ENCODE measurements at regions not wholly inside any gene's neighbourhood (a gene's known extent, or its start where the extent isn't known, plus 50 kb on each side); places are given as distances from the start of the nearest gene placed in this dataset.
"Not testable (repeated sequence)": the region's sequence is repeated elsewhere in the genome, so short reads cannot be mapped to it uniquely, and the experiment has no call there.

DNA sequence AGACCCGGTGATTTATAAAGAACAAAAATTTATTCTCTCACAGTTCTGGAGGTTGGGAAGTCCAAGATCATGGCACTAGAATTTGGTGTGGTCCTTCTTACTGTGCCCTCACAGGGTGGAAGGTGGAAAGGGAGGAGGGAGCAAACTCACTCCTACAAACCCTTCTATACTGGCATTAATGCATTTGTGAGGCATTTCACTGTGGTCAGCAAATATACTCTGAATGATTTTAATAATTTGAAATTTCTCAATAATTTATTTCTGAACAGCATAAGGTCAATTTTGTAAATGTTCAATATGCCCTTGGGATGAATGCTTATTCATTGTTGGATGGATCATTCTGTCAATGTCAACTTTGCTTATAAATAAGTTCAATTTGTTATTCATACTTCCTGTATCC, 120.6 kb downstream of the GATA6 start:
- H3K9me3 ChIP-seq: peaks cover 0 to 2% (median 0%) of the 10 kb centered on the region in 4 donors
- H3K27ac ChIP-seq: no peak overlapping the region
- H3K4me3 ChIP-seq: no peak overlapping the region
- WGBS (ENCODE audit: insufficient coverage, low coverage, low lambda C conversion rate, missing lambda C conversion rate): 92% methylated on average over 1 of the region's 1 CpG
- no peak for ATAC-seq
- peaks cover 0 to 14% (median 3%) of the 10 kb centered on the region in 4 donors for H3K4me1 ChIP-seq
- intact Hi-C loops (cut with DNase I): no loop called here
- no peaks in the 10 kb centered on the region for H3K27me3 ChIP-seq
- H3K36me3 ChIP-seq: no peaks in the 10 kb centered on the region
- TF ChIP-seq POLR2A (IDR thresholded peaks at IDR 0.05): no peak
- TF ChIP-seq, protein P1, sequence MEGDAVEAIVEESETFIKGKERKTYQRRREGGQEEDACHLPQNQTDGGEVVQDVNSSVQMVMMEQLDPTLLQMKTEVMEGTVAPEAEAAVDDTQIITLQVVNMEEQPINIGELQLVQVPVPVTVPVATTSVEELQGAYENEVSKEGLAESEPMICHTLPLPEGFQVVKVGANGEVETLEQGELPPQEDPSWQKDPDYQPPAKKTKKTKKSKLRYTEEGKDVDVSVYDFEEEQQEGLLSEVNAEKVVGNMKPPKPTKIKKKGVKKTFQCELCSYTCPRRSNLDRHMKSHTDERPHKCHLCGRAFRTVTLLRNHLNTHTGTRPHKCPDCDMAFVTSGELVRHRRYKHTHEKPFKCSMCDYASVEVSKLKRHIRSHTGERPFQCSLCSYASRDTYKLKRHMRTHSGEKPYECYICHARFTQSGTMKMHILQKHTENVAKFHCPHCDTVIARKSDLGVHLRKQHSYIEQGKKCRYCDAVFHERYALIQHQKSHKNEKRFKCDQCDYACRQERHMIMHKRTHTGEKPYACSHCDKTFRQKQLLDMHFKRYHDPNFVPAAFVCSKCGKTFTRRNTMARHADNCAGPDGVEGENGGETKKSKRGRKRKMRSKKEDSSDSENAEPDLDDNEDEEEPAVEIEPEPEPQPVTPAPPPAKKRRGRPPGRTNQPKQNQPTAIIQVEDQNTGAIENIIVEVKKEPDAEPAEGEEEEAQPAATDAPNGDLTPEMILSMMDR (IDR thresholded peaks at IDR 0.05): no peak
- no peak for DNase-seq

DNA sequence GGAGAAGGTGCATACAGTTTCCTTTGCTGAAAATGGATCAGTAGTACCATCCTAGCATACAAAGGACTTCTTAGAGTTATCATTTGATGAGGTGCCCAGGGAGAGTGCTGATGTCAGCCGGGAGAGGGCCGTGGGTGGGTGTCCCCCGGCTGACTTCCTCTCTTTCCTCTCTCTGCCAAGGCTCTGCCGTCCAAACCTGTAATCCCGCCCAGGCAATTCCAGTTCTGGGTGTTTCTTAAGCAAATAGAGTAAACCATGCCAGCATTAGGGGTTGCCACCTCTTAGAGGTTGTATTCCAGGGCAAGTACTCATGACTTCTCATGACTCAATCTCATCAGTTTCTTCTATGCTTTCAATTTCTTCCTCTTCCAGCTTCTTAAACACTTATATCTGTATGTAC, 117.2 kb downstream of the GATA6 start:
- WGBS (ENCODE audit: insufficient coverage, low coverage, low lambda C conversion rate, missing lambda C conversion rate): 18% methylated on average over 2 of the region's 5 CpGs
- intact Hi-C loops (cut with DNase I): no loop called here
- DNase-seq: peak; percentile 69 to 80 (median 77)

DNA sequence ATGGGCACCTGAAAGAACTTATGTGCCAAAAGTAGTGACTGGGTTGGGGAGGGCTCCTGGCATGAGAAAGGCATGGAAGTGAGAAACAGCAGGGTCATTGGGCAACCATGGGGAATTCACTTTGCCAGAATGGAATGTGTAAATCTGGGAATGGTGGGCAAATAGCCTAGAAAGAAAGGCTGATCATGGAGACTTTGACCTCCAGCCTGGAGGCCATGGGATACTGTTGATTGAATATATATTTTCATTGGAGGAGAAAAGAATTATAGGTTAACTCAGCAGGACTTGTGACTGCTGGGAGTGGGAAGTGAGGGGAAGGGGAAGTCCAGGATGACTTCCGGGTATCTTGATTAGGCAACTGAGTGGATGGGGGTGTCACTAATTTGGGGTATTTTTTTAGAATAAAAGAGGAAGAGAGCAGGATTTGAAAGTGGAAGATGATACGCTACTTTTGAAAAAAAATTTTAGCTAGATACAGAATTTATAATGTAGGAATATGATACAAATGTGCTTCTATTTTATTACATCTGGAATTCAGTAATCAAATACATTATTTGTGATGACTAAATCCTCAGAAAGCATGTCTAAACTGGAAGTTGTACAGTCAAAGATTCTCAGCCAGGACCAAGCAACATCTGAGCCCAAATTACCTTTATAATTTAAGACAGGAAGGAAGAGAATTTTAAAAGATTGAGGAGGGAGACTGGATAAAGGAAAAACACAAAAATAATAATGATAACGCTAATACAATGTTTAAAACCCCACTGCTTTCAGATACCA, 116.2 kb downstream of the GATA6 start:
- Histone ChIP-seq H3K9me3 (peaks cover 0 to 2% (median 0%) of the 10 kb centered on the region in 4 donors), H3K4me3 (no peak overlapping the region), H3K27ac (peak overlapping the region in 2 of 3 donors; percentile 39 to 47), H3K4me1 (peaks cover 0 to 17% (median 3%) of the 10 kb centered on the region in 4 donors), H3K27me3 (no peaks in the 10 kb centered on the region), H3K36me3 (no peaks in the 10 kb centered on the region)
- intact Hi-C loops (cut with DNase I): no loop called here
- peak in 2 of 3 donors; percentile 41 to 60 for DNase-seq
- peak; percentile 57 to 81 (median 70) for ATAC-seq
- 32% methylated on average over 3 of the region's 3 CpGs for WGBS (ENCODE audit: insufficient coverage, low coverage, low lambda C conversion rate, missing lambda C conversion rate)
- no peak for TF ChIP-seq POLR2A (IDR thresholded peaks at IDR 0.05)
- TF ChIP-seq, protein P1 (IDR thresholded peaks at IDR 0.05): no peak

More for the DNA sequence above, 117.2 kb downstream of the GATA6 start:
- Histone ChIP-seq H3K36me3 (no peaks in the 10 kb centered on the region), H3K9me3 (peaks cover 0 to 2% (median 0%) of the 10 kb centered on the region in 4 donors), H3K4me1 (peaks cover 0 to 17% (median 3%) of the 10 kb centered on the region in 4 donors), H3K27ac (peak overlapping the region; percentile 22 to 47 (median 39)), H3K27me3 (no peaks in the 10 kb centered on the region), H3K4me3 (peak overlapping the region in 2 of 3 donors; percentile 10 to 11)
- TF ChIP-seq, protein P1 (IDR thresholded peaks at IDR 0.05): no peak
- TF ChIP-seq POLR2A (IDR thresholded peaks at IDR 0.05): peak; percentile 34
- peak; percentile 85 to 91 (median 88) for ATAC-seq

DNA sequence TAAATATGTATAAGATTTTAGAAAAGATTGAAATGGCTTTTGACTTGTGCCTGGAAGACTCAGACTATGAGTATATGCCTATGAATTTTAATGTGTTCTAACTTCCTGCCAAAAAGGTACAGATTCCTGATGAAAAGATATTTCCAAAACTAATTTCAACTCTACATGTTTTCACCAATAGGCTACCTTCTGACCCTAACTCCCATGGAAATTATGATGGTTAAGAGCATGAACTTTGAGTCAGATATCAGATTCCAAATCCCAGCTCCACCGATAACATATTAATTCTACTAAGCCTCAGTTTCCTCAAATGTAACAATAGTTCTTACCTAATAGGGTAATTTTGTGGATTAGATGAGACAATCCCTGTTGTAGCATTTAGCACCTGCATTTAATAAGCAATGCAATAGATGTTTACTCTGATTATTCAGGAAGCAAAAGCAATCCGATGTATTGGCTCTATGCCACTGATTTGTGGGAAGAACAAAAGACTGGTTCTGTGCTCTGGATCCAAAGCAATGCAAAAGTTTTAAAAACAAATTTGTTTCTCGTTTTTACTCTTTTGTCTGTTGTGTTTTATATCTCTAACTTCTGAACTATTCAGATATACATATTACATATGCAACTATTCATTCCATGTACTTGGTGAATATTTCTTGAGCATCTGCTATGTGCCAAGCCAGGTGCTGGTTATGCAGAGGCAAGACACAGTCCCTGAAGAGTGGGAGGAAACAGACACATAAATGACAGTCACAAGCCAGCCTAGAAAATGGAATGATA, 115.4 kb downstream of the GATA6 start:
- Histone ChIP-seq H3K27me3 (no peaks in the 10 kb centered on the region), H3K9me3 (peaks cover 0 to 2% (median 0%) of the 10 kb centered on the region in 4 donors), H3K4me3 (no peak overlapping the region), H3K36me3 (no peaks in the 10 kb centered on the region), H3K4me1 (peaks cover 0 to 17% (median 3%) of the 10 kb centered on the region in 4 donors), H3K27ac (peak overlapping the region in 1 of 3 donors; percentile 47)
- WGBS (ENCODE audit: insufficient coverage, low coverage, low lambda C conversion rate, missing lambda C conversion rate): 53% methylated on average over 3 of the region's 3 CpGs
- no peak for ATAC-seq
- TF ChIP-seq, protein P1 (IDR thresholded peaks at IDR 0.05): no peak
- TF ChIP-seq POLR2A (IDR thresholded peaks at IDR 0.05): no peak
- no peak for DNase-seq
- intact Hi-C loops (cut with DNase I): no loop called here

DNA sequence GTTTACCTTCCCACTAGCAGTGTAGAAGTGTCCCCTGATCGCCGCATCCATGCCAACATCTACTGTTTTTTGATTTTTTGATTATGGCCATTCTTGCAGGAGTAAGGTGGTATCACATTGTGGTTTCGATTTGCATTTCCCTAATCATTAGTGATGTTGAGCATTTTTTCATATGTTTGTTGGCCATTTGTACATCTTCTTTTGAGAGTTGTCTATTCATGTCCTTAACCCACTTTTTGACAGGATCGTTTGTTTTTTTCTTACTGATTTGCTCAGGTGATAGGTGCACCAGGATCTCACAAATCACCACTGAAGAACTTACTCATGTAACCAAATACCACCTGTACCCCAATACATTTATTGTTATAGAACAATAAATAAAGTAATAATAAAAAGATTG, 114.5 kb downstream of the GATA6 start:
- H3K9me3 ChIP-seq; ATAC-seq; intact Hi-C loops (cut with DNase I); H3K27me3 ChIP-seq; DNase-seq; H3K36me3 ChIP-seq; H3K4me3 ChIP-seq; H3K27ac ChIP-seq: not testable (repeated sequence)
- H3K4me1 ChIP-seq: peaks cover 0 to 17% (median 3%) of the 10 kb centered on the region in 4 donors
- WGBS (ENCODE audit: insufficient coverage, low coverage, low lambda C conversion rate, missing lambda C conversion rate): 88% methylated on average over 4 of the region's 4 CpGs

Data from right lobe of liver (tissue), 6 donors.